NCI-H460 (cell line): ENCODE measurements at regions not wholly inside any gene's neighbourhood (a gene's known extent, or its start where the extent isn't known, plus 50 kb on each side); places are given as distances from the start of the nearest gene placed in this dataset.

Experiments used
- DNase-seq: peaks from one replicate; pipeline ENCODE4 v3.0.0-alpha.2; 2016; ENCODE audit warnings: low read depth; ENCODE audit errors: extremely low read depth

DNA sequence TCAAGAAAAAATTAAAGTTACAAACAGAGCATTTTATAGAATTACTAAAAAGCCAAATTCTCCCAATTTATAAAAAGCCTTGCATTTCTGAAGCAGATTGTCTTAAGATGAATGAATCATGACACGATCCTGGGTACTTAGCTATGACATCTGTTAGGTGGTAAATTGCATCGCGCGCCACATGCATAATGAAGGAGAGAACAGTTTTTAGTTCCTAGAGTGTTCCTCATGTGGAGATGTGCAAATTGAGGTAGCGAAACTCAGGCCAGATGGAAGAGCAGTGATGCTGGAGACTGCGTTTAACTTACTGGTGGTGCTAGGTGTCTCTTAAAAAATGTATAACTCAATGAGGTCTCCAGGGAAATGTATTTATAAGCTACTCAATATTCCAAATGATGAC is 516.1 kb downstream of the EFNA5 start:
- DNase-seq = no peak

DNA sequence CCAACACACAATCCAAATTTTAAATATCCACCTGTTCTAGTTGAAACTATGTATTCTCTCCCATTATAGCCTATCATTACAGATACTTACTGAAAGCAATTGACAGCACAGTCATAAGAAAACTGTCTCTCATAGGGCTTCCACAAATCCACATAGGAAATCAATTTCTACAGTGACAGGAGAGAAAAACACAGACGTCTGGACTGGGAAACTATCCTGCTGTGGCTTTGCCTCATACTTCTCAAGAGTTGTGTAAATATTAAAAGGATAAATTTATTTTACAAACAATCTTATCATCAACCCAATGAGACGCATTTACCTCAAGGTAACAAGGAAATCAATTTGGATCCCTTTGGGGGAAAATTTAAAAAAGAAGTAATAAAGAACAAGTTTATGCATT is 517.5 kb downstream of the EFNA5 start:
- no peak for DNase-seq

DNA sequence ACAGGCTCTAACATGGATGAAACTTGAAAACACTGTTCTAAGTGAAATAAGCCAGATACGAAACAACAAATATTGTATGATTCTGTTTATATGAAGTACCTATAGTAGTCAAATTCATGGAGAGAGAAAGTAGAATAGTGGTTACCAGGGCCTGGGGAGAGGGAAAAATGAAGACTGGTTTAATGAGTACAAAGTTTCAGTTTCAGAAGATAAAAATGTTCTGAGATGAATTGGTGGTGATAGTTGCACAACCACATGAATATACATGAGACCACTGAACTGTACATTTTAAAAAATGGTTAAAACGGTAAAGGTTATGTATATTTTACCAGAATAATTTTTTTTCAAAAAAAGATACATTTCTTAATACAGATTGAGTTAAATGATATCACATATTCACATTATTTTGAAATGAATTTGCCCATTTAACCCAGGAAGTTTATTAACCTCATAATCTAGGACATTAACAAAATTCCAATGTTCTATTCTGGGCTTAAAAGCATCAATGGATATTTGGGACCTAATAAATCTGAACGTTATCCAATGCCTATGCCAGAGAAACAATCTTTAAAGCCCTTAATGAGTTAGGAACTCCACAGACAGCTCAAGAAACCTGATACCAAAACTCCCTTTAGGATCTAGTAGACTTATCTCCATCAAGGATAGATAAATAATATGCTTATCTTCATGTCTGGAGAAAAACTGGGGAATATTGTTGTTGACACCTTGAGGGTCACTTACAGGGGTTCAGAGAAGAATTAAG is 521.3 kb downstream of the EFNA5 start:
- DNase-seq = no peak

DNA sequence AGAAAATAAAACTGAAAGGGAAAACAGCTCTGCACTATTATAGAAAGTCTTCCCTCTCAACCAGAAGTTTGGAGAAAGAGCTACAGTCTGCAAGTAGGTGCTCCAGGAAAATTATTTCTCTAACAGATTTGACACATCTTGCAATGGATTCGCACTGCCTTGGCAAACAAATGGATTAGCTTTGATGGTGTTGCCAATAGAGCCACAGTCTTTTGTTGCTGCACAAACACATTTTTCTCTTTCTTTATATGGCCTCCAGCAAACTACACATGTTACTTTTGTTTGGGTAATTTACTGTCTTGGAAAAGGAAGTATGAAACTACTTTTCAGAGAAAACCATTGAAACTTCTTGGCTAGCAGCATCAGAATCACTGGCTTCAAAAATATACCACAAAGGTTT is 523.1 kb downstream of the EFNA5 start:
- no peak for DNase-seq

DNA sequence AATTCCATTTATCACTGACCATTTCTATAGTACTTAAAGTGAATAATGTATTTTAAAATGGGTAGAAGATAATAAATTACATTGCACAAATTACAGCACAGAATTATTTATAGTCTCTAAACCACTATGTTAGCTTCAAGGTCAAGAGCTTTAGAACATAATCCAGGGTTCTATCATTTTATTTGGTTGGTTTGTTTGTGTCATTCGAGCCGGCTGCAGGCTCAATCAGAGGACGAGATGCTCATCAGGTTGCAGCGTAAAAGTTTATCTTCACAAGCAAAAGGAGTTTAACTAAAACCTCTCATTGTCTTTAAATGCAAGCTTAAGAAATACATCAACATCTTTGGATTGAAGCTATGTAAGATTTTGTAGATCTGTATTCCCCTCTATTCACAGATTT is 523.8 kb downstream of the EFNA5 start:
- no peak for DNase-seq

DNA sequence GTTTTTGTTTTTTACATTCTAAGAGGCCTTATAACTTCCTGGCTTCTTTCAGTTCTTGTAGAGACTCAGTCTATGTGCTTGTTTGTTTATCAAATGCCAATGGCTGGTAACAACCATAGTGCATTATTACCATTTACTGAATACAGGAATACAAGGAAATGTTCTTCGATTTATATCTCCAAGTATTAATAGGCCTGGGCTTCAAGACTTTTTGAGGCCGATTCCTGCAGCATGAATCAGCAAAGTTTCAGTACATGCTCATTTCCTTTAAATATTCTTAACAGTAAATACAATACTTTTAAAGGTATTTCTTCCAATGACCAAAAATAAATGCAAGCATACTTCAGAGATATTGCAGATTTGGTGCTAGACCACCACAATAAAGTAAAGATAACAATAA is 535.3 kb downstream of the EFNA5 start:
- DNase-seq = no peak

DNA sequence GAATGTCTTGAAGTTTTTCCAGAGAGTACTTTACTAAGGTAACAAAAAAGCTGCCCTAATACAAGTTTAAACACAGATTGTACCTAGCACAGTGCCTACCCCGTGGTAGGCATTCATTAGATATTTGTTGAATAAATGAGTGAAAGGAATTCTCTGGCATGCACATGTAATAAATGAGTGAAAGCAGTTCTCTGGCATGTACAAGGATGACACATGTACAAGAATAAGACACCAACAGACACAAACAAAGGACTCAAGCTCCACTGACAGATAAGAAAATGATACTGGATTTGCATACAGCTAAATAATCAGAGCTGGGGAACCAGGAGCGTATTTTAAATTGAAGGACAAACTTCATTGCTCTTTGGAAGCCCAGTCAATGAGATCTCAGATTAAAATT is 535.8 kb downstream of the EFNA5 start:
- no peak for DNase-seq

DNA sequence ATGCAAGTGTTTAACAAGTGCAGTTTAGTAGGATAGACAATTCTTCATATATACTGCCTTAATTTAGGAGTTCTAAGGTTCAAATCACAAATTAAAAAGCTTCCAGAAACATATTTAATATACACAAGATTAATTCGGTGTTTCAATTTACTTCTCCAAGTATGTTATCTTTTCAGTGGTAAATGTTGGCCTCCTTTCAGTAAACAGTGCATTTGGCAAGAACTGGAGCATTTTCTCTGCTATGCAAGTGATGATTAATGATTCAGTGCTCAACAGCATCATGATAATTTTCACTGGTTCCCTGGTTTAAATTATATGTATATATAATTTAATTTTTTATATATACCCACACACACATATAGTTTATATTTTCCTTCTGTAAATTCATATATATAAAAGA is 541.7 kb downstream of the EFNA5 start:
- no peak for DNase-seq

DNA sequence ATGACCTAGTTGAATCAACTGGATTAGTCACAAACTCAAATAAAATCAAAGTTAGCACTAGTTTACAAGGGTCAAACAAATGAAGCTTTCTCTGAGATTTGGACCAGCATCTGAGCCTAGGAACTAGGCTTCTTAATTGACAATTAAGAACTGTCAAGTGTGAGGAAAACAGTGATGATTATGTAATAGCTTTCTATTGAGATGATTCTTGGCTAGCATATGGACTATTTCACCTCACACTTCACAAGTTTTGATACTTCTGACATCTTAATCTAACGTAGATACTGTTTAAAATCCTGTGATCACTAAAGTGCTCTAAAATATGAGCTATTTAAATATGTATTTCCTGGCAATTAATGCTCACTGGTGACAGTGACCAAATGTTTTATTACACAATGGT is 542.9 kb downstream of the EFNA5 start:
- no peak for DNase-seq

DNA sequence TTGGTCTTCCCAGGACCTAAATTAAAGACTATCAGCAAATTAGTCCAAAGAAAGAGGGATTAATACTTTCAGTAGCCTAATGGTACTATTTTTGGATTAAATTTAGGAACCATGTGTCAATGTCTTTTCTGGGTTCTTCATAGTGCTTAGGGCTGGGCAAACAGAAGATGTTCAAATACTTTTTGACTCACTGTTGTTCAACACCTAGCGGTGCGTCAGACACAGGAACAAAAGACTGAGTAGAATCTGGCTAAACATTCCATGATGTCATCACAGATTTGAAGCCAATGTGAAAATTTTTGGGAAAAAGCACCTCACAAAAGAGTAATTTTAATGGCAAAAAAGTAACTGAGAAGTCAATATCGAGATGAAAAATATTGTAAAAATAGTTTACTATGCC is 544.4 kb downstream of the EFNA5 start:
- no peak for DNase-seq

DNA sequence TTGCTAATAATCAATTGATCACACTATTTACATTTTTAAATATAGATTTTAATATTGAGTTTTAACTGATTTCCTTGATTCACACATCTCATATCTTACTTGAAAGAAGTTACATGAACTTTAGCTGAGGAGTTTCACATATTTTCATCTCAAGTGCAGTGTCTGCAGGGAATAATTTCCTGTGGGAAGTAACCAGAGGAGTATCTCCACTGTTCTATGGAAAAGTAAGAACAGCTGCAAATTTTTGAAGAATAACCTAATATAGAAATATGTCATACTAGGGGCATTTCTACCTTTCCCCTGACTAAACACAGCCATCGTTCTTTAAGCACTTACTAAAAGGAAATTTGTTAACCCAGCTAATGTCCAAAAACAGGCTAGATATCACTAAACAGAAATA is 546.4 kb downstream of the EFNA5 start:
- DNase-seq = no peak

DNA sequence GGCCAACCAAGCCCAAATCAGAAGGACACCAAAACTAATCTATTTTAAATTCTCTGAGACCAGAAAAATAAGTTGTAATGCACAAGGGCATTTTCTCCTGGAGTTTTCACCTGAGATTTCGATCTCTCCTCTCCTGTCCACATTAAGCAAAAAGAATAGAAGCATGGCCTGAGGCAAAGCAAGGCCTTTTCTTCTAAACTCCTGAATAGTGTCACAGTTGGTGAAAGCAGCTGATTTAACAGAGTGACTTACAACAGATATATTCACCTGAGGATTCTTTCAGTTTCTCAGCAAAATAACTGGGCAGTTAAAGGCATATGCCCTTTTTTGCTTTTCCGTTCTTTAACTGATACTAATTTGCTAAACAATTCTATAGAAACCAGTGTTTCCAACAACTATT is 547.7 kb downstream of the EFNA5 start:
- DNase-seq = no peak

DNA sequence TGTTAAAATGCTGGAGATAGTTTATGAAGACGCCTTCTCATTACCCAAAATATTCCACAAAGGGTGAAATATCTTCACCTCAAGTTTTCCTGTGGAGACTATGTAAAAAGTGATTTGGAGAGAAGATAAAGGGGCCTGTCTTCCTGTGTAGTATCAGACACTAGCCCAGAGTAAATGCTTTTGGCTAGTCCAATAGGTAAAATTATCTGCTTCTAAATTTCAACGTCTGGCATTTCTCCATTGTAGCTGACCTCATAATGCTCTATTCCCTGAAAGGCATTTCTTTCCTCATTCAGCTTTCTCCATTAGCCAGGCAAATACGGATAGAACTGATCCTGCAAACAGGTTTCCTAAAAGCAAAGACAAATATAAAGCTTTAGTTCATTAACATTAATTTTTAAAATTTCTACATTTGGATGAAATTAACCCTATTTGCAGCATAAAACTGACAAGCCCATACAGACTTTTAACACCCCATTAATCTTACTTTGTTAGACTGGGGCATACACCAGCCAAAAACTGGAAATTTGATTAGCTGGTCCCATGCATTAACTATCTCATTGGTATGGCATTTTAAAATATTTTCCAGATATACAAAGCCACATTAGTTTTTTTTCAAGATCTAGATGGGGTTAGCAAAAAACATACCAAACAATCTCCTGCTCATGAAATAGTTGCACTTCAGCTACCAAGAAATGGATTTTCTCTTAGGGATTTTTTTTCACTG is 548.8 kb downstream of the EFNA5 start:
- DNase-seq = no peak

DNA sequence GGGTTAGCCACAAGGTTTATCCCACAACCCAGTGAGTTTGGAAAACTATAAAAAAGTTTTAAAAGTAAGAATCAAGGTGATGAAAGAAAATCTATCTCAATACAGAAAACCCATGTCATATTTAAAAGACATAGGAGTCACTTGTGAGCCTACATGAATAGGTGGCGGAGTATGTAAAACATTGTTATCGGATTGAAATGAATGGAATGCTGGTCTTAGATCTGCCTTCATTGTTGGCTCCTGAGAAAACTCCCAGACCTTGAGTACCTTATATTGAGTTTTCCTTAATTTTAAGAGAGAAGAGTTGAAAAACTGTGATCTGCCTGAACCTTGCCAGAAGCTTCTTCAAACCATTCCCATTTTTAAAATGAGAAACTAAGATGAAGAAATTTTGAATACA is 551.1 kb downstream of the EFNA5 start:
- DNase-seq = no peak

DNA sequence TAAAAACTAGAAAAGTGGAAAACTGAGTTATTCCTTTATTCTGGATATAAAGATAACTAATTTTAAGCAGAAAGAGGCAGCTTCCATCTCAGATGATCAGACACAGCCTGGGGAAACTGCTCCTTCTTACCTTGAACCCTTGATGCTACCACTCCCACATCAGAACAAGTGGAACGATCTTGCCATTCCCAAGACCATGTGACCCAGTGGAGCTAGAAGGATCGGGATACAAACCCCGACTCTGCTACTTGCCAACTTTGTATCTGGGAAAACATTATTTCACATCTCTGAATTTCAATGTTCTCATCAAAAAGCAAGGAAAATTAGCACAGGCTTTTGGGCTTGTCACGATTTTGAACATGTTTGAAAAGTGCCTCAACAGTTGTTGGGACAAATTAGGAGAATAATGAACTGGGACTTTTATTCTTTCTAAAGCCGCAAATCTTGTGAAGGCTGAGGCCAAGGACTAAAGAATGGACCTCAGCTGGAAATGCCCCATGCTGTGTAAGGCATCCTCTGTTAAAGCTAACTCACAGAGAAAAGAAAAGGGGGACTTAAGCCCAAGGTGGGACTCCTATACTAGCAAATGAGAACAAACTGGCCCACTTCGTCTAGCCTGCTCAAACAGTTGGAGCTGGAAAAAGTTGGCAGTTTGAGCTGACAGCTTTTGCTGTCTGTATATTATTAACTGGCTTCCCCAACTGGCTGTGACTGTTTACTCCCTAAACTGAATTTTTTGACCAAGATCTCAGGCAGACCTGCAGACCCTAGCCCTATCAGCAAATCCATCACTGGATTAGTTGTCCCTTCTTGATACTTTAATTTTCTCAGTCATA is 552.3 kb downstream of the EFNA5 start:
- no peak for DNase-seq

DNA sequence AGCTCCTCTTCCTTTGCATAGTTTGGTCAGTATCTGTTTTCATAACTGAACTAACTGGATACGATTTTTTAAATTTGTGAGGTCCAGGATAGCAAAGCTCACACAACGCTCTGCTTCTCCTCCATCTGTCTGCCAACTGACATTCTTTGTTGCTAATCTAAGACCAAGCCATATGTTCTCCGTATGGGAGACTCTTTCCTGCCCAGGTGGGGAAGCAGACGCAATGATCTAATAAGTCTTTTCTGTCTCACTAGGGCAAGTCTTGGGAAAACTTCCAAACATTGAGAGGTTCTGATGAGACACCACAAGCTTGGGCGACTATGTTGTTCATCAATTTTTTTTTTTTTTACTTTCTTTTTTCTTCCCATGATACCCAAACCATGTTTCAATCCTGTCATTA is 558.5 kb downstream of the EFNA5 start:
- DNase-seq = no peak

DNA sequence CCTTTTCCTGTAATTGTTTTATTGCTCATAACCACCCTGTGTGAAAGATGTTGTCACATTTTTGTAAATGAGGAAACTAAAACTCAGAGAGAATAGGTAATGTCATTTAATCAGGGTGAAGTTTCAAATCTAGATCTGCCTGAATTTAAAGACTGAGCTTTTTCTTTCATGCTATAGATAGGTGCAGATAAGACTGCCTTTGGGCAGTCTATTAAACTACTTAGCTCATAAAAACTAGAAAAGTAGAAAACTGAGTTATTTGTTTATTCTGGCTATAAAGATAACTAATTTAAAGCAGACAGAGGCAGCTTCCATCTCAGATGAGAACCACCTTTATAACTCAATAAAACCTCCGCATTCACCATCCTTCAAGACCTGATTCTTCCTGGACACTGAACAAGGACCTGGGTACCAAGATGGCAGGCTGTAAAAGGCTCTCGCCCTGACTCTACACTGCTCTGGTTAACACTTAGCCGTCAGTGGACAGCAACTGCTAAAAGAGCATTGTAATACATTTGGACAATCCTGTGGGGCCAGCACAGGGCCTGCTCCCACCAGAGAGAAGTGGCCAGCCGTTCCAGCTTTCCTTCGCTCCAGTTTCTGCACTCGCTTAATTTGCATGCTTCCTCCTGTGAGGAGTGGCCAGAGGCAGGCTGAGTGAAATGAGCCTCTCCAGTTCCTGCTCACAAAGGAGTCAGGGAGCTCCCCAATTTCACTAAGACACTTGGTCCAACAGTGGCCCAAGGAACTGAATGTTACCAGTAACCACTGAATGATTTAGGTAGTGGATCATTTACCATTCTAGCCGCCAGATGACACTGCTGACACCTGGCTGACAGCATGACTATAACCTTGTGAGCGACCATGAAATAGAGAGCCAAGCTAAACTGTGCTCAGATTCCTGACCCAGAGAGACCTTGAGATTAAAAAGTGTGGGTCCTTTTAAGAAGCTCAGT is 566.4 kb downstream of the EFNA5 start:
- DNase-seq = peak; percentile 19

DNA sequence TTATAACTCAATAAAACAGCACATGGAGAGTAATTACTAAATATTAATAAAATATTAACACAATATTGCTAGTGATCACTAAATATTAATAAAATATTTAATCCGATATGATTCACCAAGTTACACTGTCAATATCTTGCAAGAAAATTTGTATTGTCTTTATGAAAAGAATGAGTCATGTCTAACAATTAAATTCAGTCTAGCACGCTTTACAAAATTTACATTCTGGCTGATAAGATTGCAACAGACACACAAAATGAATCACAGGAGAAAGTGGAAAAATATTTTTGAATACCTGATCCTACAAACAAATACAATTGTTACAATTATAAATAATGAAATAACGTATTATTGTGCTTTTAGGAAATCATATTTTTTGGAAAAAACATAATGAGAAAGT is 567.2 kb downstream of the EFNA5 start:
- DNase-seq = no peak

DNA sequence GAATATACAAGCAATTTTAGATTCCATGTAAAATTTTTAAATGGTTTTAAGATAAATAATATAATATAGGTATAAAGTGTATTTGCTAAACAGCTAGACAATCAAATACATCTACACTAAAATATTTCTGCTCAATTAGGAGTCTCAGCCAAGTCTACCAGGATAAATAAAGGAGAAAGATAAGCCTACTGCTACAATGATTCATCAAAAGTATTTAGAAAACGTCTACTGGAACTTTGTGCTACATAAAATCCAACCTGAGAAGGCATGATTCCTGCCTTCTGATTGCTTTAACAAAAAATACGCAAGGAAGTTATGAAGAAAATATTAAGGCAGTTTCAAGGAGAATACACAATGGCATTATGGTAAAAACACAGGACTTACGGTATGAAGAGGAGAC is 570.6 kb downstream of the EFNA5 start:
- DNase-seq = no peak

DNA sequence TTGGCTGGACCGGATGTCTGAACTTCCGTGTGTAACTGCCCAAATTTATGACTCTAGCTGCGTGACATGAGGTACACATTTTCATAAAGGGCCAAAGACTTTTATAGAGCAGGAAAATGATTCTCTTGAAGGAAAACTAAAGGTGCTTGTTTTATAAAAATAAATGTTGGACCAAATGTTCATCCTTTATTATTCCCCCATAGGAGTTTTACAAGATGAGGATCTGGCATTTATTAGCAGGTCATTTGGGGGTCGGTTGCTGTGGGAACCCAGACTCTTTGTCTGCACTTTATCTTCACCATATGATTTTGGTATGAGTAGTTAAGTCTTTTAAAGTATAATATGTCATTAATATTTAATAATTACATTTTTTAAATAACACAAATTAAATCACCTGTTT is 571.2 kb downstream of the EFNA5 start:
- DNase-seq = no peak

DNA sequence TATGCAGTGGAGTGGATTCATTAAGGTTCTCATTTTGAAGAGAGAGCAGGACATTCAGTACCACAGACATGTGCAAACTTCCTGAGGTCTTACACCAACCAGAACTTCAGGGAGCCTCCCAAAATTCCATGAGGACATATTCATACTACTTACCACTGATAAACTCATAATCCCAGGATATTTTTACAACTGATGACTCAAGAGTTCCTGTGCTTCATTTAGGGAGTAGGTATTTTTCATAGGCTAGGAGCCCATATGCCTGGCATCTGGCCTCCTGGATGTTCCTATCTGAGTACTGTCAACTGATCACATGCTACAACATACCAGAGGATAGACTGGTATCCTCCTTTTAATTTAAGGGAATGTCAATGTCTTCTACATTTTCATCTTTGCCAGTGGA is 578.0 kb downstream of the EFNA5 start:
- DNase-seq = no peak
